Endothelial cell of umbilical vein (primary cell): ENCODE measurements at regions not wholly inside any gene's neighbourhood (a gene's known extent, or its start where the extent isn't known, plus 50 kb on each side); places are given as distances from the start of the nearest gene placed in this dataset.

ENCODE experiments used
- BruUV-seq: library from RNA; stranded (reverse); fragments of 400-500 nt; replicated peaks from 2 replicates; lab custom pipeline; 2021; lab: Mats Ljungman, UMichigan
- CTCF ChIA-PET: fragments of 300-600, 350-600 bp; sonication (Branson Sonifier 250); formaldehyde crosslinking; loops from one replicate; lab custom pipeline; 2021; ENCODE audit warnings: antibody characterized with exemption, inconsistent platforms; lab: Charles Lee
- POLR2A ChIA-PET: fragments of 300-600, 350-600 bp; sonication (Branson Sonifier 250); formaldehyde crosslinking; loops from one replicate; lab custom pipeline; 2021; ENCODE audit warnings: antibody characterized with exemption, inconsistent platforms; lab: Charles Lee
- DNase-seq: peaks from one replicate; pipeline ENCODE4 v3.0.0-alpha.2; 2011; ENCODE audit warnings: low read depth, low spot score
- FAIRE-seq: peaks from 2 replicates; lab custom pipeline; 2011; peaks lifted over from hg19 to GRCh38; lab: Jason Lieb, UNC
- H2AFZ ChIP-seq: 2 replicates; pipeline ENCODE4 v1.6.0; 2012; ENCODE audit warnings: low read depth, low read length, control low read depth, inconsistent platforms
- H3K27ac ChIP-seq: 2 replicates; pipeline ENCODE4 v1.5.1; 2011; ENCODE audit warnings: low read depth, mild to moderate bottlenecking, control low read depth, low read length, moderate library complexity; ENCODE audit not compliant: insufficient read depth
- H3K27me3 ChIP-seq, 2 experiments: 2 replicates each; pipeline versions ENCODE4 v1.6.0 to v1.6.1; 2011; ENCODE audit warnings: low read length in 2 of 2, mixed read lengths in 1 of 2; ENCODE audit not compliant: control insufficient read depth in 2 of 2, insufficient read depth in 2 of 2
- H3K36me3 ChIP-seq, 2 experiments: 2 replicates in 1 of 2; 3 replicates in 1 of 2; pipeline ENCODE4 v1.5.1; 2011; ENCODE audit warnings: low read length in 2 of 2, mild to moderate bottlenecking in 1 of 2, moderate library complexity in 1 of 2; ENCODE audit not compliant: control insufficient read depth in 2 of 2, insufficient read depth in 2 of 2; ENCODE audit errors: extremely low read depth in 1 of 2
- H3K4me1 ChIP-seq: 3 replicates; pipeline ENCODE4 v1.5.1; 2011; ENCODE audit warnings: mild to moderate bottlenecking, low read length; ENCODE audit not compliant: control insufficient read depth, insufficient read depth; ENCODE audit errors: extremely low read depth
- H3K4me2 ChIP-seq: 2 replicates; pipeline ENCODE4 v1.6.1; 2011; ENCODE audit warnings: low read length, control low read depth, mixed read lengths; ENCODE audit not compliant: insufficient read depth
- H3K4me3 ChIP-seq, 3 experiments: fragments of 200-600 bp in 1 of 3; sonication (generic), shearing (Covaris generic) in 1 of 3; replicated peaks in 1 of 3; 2 replicates each; pipeline ENCODE4 v1.5.1; 2011 to 2016; ENCODE audit warnings: control low read depth in 3 of 3, low read length in 3 of 3, mild to moderate bottlenecking in 2 of 3, inconsistent platforms in 1 of 3, low read depth in 1 of 3, moderate library complexity in 1 of 3; ENCODE audit not compliant: insufficient read depth in 1 of 3
- H3K79me2 ChIP-seq: 2 replicates; pipeline ENCODE4 v1.6.0; 2012; ENCODE audit warnings: low read length, inconsistent platforms; ENCODE audit not compliant: control insufficient read depth, insufficient read depth
- H3K9ac ChIP-seq: replicated peaks from 2 replicates; pipeline ENCODE3; 2011; ENCODE audit warnings: low read length, control low read depth; ENCODE audit not compliant: insufficient read depth; ENCODE audit errors: extremely low read depth
- H3K9me1 ChIP-seq: replicated peaks from 3 replicates; pipeline ENCODE4 v1.6.0; 2011; ENCODE audit warnings: mild to moderate bottlenecking, low read length; ENCODE audit not compliant: control insufficient read depth, insufficient read depth; ENCODE audit errors: extremely low read depth
- H3K9me3 ChIP-seq: replicated peaks from 2 replicates; pipeline ENCODE4 v1.5.1; 2012; ENCODE audit warnings: low read length, inconsistent platforms; ENCODE audit not compliant: control insufficient read depth, insufficient read depth
- H4K20me1 ChIP-seq: replicated peaks from 2 replicates; pipeline ENCODE3; 2011; ENCODE audit warnings: mild to moderate bottlenecking, low read length; ENCODE audit not compliant: control insufficient read depth, insufficient read depth; ENCODE audit errors: extremely low read depth
- EZH2 ChIP-seq: IDR thresholded peaks from 2 replicates; pipeline ENCODE4 v1.6.1; 2012; ENCODE audit warnings: borderline replicate concordance, low read depth, mild to moderate bottlenecking, moderate library complexity, low read length, inconsistent platforms; ENCODE audit not compliant: severe bottlenecking
- FOS ChIP-seq: IDR thresholded peaks from 2 replicates; pipeline ENCODE4 v1.6.1; 2011; ENCODE audit warnings: mild to moderate bottlenecking, low read length, moderate library complexity, borderline replicate concordance; ENCODE audit not compliant: insufficient read depth
- GATA2 ChIP-seq: IDR thresholded peaks from 2 replicates; pipeline ENCODE4 v1.7.0; 2011; ENCODE audit warnings: low read depth, mild to moderate bottlenecking, moderate library complexity, mixed read lengths, low read length; ENCODE audit not compliant: insufficient read length, insufficient read depth
- JUN ChIP-seq: IDR thresholded peaks from 2 replicates; pipeline ENCODE4 v1.6.1; 2011; ENCODE audit warnings: borderline replicate concordance, low read depth; ENCODE audit not compliant: insufficient read length, insufficient read depth
- POLR2A ChIP-seq: IDR thresholded peaks from 2 replicates; pipeline ENCODE4 v1.6.1; 2012; ENCODE audit warnings: low read depth, mild to moderate bottlenecking, control low read depth, low read length
- POLR2AphosphoS5 ChIP-seq: IDR thresholded peaks from 2 replicates; pipeline ENCODE4 v1.6.1; 2012; ENCODE audit warnings: low read depth, mild to moderate bottlenecking, control low read depth, low read length, moderate library complexity; ENCODE audit not compliant: insufficient read depth
- dilution Hi-C: fragments of 300-500 bp; cut with MboI; formaldehyde crosslinking; loops from one replicate; pipeline ENCODE4 v1.15.0; 2019; ENCODE audit warnings: low sequenced_read_pairs; ENCODE audit not compliant: extremely low pct_ligation_motif_present
- intact Hi-C: fragments of 100-400 bp; cut with micrococcal nuclease; formaldehyde crosslinking; loops from one replicate; pipeline ENCODE4 v1.10.0; 2022
- TF ChIP-seq, protein P1 (sequence below): IDR thresholded peaks from 2 replicates; pipeline ENCODE4 v1.6.1; 2011; ENCODE audit not compliant: insufficient read depth, insufficient read length
- TF ChIP-seq, protein P2 (sequence below), 2 donors: IDR thresholded peaks; 1 replicate in 1 of 2; 2 replicates in 1 of 2; pipeline ENCODE4 v1.5.1; 2011; ENCODE audit warnings: low read length in 2 of 2, mild to moderate bottlenecking in 2 of 2, moderate library complexity in 2 of 2, control low read depth in 1 of 2, inconsistent platforms in 1 of 2, low read depth in 1 of 2; ENCODE audit not compliant: insufficient read depth in 1 of 2; ENCODE audit errors: extremely low read depth in 1 of 2

DNA sequence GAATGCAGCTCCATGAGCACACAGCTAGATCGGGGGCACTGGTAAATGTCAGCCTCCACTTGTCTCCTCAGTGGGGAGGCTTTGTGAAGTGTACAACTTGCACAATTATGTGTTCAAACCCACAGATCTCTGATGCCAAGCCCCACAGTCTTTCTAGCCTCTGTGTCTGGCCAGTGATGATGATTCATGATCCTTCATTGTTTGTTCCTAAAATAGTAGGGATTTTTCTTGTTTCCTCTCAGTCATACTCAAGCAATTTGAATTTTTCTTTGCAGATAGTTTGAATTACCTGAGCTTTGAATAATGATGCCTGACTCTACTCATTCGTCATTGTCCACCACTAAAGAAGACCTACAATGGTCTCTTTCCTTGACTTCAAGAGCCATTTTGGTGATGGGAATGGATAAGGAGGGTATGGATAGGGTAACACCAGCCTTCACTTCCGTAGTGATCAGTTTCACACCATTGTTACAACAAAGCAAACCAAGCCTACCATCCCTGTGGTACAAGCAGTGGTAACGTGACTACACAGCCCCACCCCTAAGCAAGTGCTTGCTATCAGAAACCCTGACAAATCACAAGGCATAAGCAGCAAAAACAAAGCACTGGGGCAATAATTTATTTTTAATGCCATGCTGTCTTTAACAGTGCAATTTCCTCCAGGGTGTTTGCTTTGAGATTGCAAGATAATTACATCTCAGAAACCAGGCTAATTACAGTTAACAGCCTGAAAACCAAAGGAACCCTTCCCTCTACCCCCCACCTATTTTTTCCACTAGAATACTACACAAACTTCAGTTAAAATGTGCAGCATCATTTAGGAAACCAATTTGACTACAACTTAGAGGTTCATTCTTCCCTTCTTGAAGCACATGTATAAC, 114.1 kb upstream of the PPP2R3A start:
- FAIRE-seq (no peak), DNase-seq (no peak)
- Histone ChIP-seq H3K27me3 (no peaks in the 10 kb centered on the region), H3K9me3 (no peaks in the 10 kb centered on the region), H3K4me3 (no peak overlapping the region), H3K79me2 (no peaks in the 10 kb centered on the region), H4K20me1 (no peaks in the 10 kb centered on the region), H3K4me2 (no peak overlapping the region), H3K27ac (no peak overlapping the region), H3K36me3 (no peaks in the 10 kb centered on the region), H2AFZ (no peak overlapping the region), H3K9me1 (no peaks in the 10 kb centered on the region), H3K4me1 (no peaks in the 10 kb centered on the region), H3K9ac (no peak overlapping the region)
- dilution Hi-C loops (no loop called here), intact Hi-C loops (no loop called here)
- POLR2A ChIA-PET, result no interaction called here
- no peak for TF ChIP-seq POLR2A
- TF ChIP-seq, protein P1, sequence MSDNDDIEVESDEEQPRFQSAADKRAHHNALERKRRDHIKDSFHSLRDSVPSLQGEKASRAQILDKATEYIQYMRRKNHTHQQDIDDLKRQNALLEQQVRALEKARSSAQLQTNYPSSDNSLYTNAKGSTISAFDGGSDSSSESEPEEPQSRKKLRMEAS, result no peak
- no peak for TF ChIP-seq FOS
- TF ChIP-seq, protein P2, sequence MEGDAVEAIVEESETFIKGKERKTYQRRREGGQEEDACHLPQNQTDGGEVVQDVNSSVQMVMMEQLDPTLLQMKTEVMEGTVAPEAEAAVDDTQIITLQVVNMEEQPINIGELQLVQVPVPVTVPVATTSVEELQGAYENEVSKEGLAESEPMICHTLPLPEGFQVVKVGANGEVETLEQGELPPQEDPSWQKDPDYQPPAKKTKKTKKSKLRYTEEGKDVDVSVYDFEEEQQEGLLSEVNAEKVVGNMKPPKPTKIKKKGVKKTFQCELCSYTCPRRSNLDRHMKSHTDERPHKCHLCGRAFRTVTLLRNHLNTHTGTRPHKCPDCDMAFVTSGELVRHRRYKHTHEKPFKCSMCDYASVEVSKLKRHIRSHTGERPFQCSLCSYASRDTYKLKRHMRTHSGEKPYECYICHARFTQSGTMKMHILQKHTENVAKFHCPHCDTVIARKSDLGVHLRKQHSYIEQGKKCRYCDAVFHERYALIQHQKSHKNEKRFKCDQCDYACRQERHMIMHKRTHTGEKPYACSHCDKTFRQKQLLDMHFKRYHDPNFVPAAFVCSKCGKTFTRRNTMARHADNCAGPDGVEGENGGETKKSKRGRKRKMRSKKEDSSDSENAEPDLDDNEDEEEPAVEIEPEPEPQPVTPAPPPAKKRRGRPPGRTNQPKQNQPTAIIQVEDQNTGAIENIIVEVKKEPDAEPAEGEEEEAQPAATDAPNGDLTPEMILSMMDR (IDR thresholded peaks at IDR 0.05; ENCODE audit: extremely low read depth in 1 of 2, insufficient read depth in 1 of 2, low read depth in 1 of 2, low read length in 2 of 2), result no peak
- TF ChIP-seq GATA2, result no peak
- no peak for TF ChIP-seq JUN
- no peak for TF ChIP-seq EZH2
- no peak for TF ChIP-seq POLR2AphosphoS5
- CTCF ChIA-PET, result no interaction called here
- BruUV-seq, result no TSS peak
